AG04450 (cell line): ENCODE measurements at regions not wholly inside any gene's neighbourhood (a gene's known extent, or its start where the extent isn't known, plus 50 kb on each side); places are given as distances from the start of the nearest gene placed in this dataset.

ENCODE experiments used
- CTCF ChIA-PET: fragments of 300-600, 350-600 bp; formaldehyde crosslinking; extraction: SDS; loops from one replicate; lab custom pipeline; 2022; ENCODE audit warnings: antibody characterized with exemption, inconsistent platforms; lab: Charles Lee
- POLR2A ChIA-PET: fragments of 350-600 bp; formaldehyde crosslinking; extraction: SDS; loops from one replicate; lab custom pipeline; 2021; ENCODE audit warnings: antibody characterized with exemption, inconsistent platforms; lab: Yijun Ruan, JAX
- DNase-seq: peaks from one replicate; pipeline ENCODE4 v3.0.0-alpha.2; 2011; ENCODE audit warnings: low read depth, low spot score
- H3K27ac ChIP-seq: one replicate; pipeline ENCODE4 v1.5.1; 2012; ENCODE audit warnings: low read depth, low read length, control low read depth
- H3K27me3 ChIP-seq: one replicate; pipeline ENCODE4 v1.6.0; 2012; ENCODE audit warnings: low read length; ENCODE audit not compliant: control insufficient read depth, insufficient read depth
- H3K4me3 ChIP-seq: 2 replicates; pipeline ENCODE4 v1.5.1; 2011; ENCODE audit warnings: mild to moderate bottlenecking, low read depth, low read length, control low read depth
- H3K9me3 ChIP-seq: 2 replicates; pipeline ENCODE4 v1.5.1; 2012; ENCODE audit warnings: low read length; ENCODE audit not compliant: control insufficient read depth, insufficient read depth
- TF ChIP-seq, protein P1 (sequence below): IDR thresholded peaks from 2 replicates; pipeline ENCODE4 v1.5.1; 2011; ENCODE audit warnings: low read depth, low read length, control low read depth, inconsistent platforms

DNA sequence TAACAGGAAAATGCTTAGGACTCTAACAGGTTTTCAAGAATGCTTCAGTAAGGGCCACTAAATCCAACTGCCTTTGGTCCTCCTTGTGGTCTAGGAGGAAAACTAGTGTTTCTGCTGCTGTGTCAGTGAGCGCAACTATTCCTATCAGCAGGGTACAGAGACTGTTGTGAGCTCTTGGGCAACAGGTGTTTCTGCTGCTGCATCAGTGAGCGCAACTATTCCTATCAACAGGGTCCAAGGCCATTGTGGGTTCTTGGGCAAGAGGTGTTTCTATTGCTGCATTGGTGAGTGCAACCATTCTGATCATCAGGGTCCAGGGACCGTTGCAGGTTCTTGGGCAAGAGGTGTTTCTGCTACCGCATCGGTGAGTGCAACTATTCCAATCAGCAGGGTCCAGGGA is 256.3 kb downstream of the CDH10 start:
- TF ChIP-seq, protein P1, sequence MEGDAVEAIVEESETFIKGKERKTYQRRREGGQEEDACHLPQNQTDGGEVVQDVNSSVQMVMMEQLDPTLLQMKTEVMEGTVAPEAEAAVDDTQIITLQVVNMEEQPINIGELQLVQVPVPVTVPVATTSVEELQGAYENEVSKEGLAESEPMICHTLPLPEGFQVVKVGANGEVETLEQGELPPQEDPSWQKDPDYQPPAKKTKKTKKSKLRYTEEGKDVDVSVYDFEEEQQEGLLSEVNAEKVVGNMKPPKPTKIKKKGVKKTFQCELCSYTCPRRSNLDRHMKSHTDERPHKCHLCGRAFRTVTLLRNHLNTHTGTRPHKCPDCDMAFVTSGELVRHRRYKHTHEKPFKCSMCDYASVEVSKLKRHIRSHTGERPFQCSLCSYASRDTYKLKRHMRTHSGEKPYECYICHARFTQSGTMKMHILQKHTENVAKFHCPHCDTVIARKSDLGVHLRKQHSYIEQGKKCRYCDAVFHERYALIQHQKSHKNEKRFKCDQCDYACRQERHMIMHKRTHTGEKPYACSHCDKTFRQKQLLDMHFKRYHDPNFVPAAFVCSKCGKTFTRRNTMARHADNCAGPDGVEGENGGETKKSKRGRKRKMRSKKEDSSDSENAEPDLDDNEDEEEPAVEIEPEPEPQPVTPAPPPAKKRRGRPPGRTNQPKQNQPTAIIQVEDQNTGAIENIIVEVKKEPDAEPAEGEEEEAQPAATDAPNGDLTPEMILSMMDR, result no peak
- no peak for DNase-seq
- no peaks in the 10 kb centered on the region for H3K27me3 ChIP-seq
- ChIA-PET POLR2A (no interaction called here), CTCF (no interaction called here)
- H3K27ac ChIP-seq, result no peak overlapping the region
- H3K9me3 ChIP-seq, result no peaks in the 10 kb centered on the region; the same call in 1 of the 2 replicates
- H3K4me3 ChIP-seq, result no peak overlapping the region

DNA sequence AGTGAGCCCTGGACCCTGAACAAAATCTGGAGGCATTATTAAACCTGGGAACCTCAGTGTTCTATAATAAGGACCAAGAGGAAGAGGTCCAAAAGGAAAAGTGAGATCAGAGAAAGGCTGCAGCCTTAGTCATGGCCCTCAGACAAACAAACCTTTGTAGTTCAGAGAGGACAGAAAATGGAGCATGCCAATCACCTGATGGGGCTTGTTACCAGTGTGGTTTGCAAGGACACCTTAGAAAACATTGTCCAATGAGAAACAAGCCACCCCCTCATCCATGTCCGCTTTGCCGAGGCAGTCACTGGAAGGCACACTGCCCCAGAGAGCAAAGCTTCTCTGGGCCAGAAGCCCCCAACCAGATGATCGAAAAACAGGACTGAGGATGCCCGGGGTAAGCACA is 254.8 kb downstream of the CDH10 start:
- CTCF ChIA-PET, result no interaction called here
- DNase-seq, result no peak
- no peak overlapping the region for H3K27ac ChIP-seq
- H3K4me3 ChIP-seq, result no peak overlapping the region
- POLR2A ChIA-PET, result no interaction called here
- H3K9me3 ChIP-seq, result peaks cover 4% of the 10 kb centered on the region; the same call in 1 of the 2 replicates
- no peaks in the 10 kb centered on the region for H3K27me3 ChIP-seq
- TF ChIP-seq, protein P1, result no peak

DNA sequence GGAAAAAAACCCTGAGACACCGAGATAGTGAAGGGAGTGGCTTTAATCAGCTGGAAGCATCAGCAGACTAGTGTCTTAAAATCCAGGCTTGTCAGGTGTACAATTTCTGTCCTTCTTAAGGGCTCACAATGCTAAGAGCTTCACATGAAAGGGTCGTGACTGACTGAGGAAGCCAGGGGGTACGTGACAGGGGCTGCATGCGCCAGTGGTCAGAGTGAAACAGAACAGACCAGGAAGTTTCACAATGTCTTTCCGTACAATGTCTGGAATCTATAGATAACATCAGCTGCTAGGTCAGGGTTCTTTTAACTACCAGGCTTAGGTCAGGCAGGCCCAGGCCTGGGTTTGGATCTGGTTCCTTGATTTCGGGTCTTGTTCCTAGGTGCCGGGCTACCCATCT is 253.0 kb downstream of the CDH10 start:
- DNase-seq, result no peak

DNA sequence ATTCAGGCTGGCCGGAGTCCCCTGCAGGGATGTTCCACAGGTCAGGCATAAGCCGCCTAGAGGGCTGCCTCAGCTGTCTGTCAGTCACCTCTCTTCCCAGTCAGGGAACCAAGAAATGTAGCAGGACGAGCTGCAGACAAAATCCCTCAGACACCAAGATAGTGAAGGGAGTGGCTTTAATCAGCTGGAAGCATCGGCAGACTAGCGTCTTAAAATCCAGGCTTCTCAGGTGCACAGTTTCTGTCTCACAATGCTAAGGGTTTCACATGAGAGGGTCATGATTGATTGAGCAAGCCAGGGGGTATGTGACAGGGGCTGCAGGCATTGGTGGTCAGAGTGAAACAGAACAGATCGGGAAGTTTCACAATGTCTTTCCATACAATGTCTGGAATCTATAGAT is 247.2 kb downstream of the CDH10 start:
- TF ChIP-seq, protein P1, result no peak
- CTCF ChIA-PET, result no interaction called here
- Histone ChIP-seq H3K9me3 (peaks cover 18% of the 10 kb centered on the region), H3K27ac (no peak overlapping the region), H3K4me3 (no peak overlapping the region), H3K27me3 (no peaks in the 10 kb centered on the region)
- DNase-seq, result no peak
- POLR2A ChIA-PET, result no interaction called here

More for the DNA sequence above, 253.0 kb downstream of the CDH10 start:
- TF ChIP-seq, protein P1, result no peak
- no peak overlapping the region for H3K27ac ChIP-seq
- ChIA-PET CTCF (no interaction called here), POLR2A (no interaction called here)
- no peaks in the 10 kb centered on the region for H3K27me3 ChIP-seq
- H3K9me3 ChIP-seq, result peaks cover 4% of the 10 kb centered on the region; the same call in 1 of the 2 replicates
- no peak overlapping the region for H3K4me3 ChIP-seq

DNA sequence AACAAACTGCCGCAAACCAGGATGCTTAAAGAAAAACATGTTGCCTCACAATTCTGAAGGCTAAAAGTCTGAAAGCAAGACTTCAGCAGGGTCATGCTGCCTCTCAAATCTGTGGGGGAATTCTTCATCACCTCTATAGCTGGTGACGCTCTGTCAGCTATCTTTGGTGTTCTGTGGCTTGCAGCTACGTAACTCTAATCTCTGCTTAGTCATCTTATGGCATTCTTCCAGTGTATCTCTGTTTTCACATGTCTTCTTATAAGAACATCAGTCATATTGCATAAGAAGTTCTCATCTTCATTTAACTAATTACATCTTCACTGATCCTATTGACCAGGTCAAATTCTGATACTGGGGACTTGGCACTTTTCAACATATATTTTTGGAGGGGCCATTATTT is 243.0 kb downstream of the CDH10 start:
- Histone ChIP-seq H3K4me3 (no peak overlapping the region), H3K27me3 (no peaks in the 10 kb centered on the region), H3K9me3 (peaks cover 14% of the 10 kb centered on the region), H3K27ac (no peak overlapping the region)
- POLR2A ChIA-PET, result no interaction called here
- CTCF ChIA-PET, result no interaction called here
- TF ChIP-seq, protein P1, result no peak
- no peak for DNase-seq
